Stimulated activated CD4-positive, alpha-beta T cell treated with anti-CD3 and anti-CD28 coated beads, Interleukin-4, amount 100 ng/mL, for 4 hours (primary cell): ENCODE measurements at regions not wholly inside any gene's neighbourhood (a gene's known extent, or its start where the extent isn't known, plus 50 kb on each side); places are given as distances from the start of the nearest gene placed in this dataset.
"Not testable (repeated sequence)": the region's sequence is repeated elsewhere in the genome, so short reads cannot be mapped to it uniquely, and the experiment has no call there.

Source experiments
- DNase-seq, 2 experiments: peaks; one replicate each; pipeline ENCODE4 v3.0.0-alpha.2; 2020

DNA sequence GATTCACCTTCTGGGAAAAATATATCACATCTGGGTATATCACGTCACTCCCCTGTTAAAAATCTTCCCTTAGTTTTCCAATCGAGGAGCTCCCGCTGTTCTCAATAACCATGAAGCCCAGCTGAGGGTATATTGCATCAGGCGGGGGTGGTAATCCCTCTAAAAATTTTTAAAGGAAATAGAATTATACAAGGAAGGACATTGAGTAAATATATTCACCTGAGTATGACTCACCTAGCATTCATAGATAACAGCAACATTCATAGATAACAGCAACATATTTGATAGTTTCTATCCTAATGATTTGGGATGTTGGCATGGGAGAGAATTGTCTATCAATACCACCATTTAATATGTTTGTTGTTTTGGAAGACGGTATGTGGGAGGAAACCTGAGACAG, 473.6 kb downstream of the RMST start:
- DNase-seq: no peak

GRCh38 chr12:97938031-97938430, 475.4 kb downstream of the RMST start:
- no peak for DNase-seq

- no peak for DNase-seq
These were observed 476.6 kb downstream of the RMST start for GRCh38 chr12:97939156-97939555.

DNA sequence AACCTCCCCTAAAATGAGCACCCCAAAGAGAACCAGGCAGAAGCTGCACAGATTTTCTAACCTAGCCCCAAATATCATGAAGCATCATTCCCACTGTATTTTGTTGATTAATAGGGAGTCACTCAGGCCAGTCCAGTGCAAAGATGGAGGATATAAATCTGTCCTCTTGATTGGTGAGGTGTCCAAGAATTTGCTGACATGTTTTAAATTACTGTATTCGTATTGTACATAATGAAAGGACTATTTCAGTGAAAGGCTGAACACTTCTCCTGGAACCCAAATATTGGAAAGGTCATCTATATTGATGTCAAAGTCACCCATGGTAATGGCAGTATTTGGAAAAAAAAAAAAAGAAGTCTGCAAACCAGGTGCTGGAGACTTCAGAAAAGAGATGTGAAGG, 477.5 kb downstream of the RMST start:
- no peak for DNase-seq

- DNase-seq: no peak
These were observed 478.0 kb downstream of the RMST start for GRCh38 chr12:97940629-97941028.

- no peak for DNase-seq
These were observed 479.2 kb downstream of the RMST start for GRCh38 chr12:97941686-97942354.

- DNase-seq: no peak
These were observed 480.8 kb downstream of the RMST start for GRCh38 chr12:97943359-97943758.

DNA sequence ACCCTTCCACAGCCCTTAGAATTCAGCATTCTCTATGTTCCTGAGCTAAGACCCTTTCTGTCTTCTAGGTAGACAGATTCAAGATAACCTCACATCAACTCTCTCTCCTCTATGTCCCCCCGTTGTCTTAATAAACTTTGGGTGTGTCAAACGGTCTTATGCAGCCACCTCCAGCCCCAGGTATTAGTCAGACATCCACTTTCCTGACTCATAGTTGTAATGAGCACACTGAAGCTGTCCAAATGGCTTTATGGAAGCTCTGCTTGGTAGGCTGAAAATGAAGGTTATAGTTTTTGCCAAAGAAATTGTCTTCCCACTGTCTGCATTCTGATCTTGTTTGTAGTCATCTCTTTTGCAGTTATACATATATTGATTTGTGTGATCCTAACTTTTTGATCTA, 482.0 kb downstream of the RMST start:
- no peak for DNase-seq

DNA sequence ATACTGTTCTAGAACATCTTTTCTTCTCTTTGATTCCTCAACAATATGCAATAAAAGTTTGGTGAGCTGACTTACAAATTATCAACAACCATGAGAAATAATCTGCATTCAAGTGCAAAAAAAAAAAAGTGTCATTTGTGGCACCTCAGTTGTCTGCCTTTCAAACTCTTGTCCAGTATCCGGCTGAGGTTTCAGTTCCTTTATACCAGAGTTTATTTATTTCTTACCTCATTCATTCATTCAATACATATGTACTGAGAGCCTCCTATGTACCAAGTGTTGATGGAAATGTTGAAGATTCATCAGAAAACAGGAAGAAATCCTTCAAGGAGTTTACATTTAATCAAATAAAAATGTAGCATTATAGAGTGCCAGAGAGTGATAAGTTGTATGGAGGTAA, 484.1 kb downstream of the RMST start:
- DNase-seq: no peak

DNA sequence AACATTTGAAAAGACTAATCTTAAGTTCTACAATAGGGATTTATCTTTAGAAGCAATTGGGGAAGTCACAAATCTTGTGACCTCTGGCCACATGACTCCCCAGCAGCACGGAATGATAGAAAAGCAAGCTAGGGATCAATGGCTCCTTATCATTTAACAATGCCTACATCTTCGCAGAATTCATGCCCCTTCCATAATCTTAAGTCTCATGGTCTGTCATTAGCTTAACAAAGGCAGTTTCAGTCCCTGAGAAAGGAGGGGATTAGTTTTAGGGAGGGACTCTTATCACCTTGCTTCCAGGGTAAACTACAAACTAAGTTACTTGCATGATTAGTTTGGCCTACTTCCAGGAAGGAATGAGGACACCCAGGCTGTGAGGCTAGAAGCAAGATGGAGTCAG, 486.0 kb downstream of the RMST start:
- DNase-seq: no peak

- no peak for DNase-seq
These were observed 488.6 kb downstream of the RMST start for GRCh38 chr12:97951239-97951638.

DNA sequence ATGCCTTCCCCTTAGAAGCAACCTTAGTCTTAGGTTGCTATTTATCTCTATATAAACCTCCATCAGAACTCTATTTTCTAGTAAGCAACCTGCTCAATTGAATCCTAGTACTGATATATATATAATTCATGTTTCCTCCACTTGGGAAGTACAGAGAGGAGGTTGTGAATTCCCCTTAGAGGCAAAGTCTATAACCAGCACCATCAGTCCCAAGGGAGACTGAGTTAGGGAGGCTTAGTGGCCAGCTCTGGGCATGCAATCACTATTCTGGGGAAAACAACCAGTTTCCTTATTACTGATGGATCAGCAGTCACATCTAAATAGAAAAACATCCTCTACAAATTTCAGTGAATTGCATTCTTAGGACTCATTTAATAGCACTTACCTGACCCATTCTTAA, 489.1 kb downstream of the RMST start:
- no peak for DNase-seq

DNA sequence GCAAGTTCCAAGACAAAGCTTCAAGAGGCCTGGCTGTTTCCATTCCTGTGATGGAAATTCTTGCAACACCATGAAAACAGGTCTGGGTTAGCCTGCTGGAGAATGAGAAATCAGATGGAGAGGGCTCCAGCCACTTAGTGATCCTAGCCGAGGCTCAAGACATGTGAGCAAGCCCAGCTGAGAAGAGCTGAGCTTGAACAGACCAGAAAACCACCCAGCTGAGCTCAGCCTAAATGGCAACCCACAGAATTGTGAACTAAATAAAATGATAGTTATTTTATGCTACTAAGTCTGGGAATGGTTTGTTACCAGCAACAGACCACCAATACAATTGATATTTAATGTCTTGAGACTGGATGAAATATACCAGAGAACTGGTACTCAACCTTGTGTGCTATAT, 494.5 kb downstream of the RMST start:
- DNase-seq: no peak

GRCh38 chr12:97960225-97960624, 497.6 kb downstream of the RMST start:
- no peak for DNase-seq

GRCh38 chr12:97960741-97961608, 498.4 kb downstream of the RMST start:
- peak in 1 of 2 experiments; percentile 6 for DNase-seq

DNA sequence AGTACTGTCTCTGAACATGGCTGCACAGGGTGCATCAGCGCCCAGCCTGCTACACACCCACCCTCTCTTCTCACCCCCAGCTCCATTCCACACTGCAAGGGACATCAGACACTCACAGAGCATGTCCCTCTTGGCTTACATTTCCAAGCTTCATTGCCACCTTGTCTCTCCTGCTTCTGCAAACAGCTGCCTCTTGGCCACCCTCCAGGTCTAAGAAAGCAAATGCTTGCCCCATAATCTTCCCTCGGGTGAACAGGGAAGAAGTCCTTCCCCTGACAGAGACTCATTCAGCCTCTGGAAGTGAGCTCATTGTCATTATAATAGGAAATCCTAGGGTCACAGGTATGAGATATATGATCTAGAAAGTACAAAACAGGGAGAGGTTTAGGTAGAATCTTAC, 505.2 kb downstream of the RMST start:
- no peak for DNase-seq

DNA sequence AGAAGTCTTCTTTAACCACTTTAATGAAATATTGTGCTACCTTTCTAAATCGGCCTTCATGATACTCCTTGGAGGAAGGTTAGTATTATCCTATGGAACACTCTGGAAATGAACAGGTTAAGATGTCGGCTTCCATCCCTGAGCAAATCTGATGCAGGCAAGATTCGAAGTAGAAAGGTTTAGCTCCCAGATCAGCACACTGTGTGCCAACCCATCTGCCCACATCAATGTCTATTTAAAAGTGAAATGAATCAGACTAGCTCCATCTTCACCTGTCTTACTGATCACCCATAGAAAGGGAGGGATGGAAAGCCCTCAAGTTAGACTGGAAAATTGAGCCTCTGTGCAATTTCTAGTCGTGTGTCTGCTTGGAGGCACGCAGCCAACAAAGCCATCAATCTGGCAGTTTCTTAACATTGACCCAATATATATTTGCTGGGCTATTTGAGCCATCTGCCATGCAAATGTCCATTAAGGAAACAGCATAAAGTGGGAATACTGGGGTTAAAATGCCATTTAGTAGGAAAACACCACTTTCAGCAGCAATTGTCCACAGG, 506.1 kb downstream of the RMST start:
- no peak for DNase-seq

DNA sequence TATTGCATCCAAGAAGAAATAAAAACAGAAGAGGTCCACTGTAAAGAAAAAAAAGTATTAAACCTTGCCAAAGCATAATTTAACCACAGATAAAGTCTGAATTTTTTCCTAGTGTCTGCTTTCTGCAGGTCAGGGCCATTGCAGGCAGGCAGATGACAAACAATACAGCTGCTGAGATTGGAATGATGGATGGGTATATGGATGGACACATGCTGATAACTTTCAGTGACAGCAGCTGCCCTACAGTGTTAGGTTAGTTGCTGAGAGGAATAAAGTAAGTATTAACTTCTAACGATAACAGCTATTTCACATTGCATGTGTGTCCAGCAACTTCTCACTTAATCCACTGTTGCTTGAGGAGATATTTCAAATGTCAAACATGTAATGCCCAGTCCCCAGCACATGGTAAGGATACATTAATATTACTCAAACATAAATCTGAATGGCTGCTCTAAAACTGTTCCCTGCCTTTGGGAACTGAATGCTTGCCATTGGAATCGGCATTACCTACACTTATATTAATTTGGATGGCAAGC, 515.3 kb downstream of the RMST start:
- DNase-seq: no peak

DNA sequence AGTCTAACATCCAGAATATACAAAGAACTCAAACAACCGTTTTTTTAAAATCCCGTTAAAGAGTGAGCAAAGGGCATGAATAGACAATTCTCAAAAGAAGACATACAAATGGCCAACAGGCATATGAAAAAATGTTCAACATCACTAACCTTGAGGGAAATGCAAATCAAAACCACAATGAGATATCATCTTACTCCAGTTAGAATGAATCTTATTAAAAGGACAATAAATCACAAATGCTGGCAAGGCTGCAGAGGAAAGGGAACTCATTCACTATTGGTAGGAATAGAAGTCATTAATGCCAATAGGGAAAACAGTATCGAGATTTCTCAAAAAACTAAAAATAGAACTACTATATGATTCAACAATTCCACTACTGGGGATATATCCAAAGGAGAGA, 520.1 kb downstream of the RMST start:
- no peak for DNase-seq

- DNase-seq: no peak
These were observed 521.2 kb downstream of the RMST start for GRCh38 chr12:97983796-97984195.

GRCh38 chr12:97984436-97984835, 521.8 kb downstream of the RMST start:
- DNase-seq: no peak

GRCh38 chr12:97984974-97985580, 522.5 kb downstream of the RMST start:
- DNase-seq: no peak

DNA sequence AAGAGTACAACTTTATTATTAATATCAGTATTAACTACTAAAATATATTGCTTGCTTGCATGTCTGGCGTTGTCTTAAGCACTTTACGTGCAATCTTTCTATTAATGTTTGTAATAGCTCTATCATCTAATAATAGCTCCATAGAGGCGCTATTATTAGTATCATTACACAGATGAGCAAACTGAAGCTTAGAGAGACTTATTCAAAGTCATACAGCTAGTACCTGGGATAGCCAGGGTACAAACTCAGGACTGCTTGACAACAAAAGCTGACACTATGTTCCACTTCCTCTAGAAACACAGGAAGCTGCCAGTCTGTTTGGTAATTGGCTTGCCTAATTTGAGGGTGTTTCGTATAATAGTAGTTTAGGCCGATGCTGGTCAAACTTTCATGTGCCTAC, 523.2 kb downstream of the RMST start:
- no peak for DNase-seq

DNA sequence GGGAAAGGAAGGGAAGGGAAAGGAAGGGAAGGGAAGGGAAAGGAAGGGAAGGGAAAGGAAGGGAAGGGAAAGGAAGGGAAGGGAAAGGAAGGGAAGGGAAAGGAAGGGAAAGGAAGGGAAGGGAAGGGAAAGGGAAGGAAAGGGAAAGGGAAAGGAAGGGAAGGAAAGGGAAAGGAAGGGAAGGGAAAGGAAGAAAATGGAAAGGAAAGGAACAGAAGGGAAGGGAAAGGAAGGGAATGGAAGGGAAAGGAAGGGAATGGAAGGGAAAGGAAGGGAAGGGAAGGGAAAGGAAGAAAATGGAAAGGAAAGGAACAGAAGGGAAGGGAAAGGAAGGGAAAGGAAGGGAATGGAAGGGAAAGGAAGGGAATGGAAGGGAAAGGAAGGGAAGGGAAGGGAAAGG, 526.0 kb downstream of the RMST start:
- not testable (repeated sequence) for DNase-seq
